ENCODE measurements at regions not wholly inside any gene's neighbourhood (a gene's known extent, or its start where the extent isn't known, plus 50 kb on each side); places are given as distances from the start of the nearest gene placed in this dataset.
"Not testable (repeated sequence)": the region's sequence is repeated elsewhere in the genome, so short reads cannot be mapped to it uniquely, and the experiment has no call there.

DNA sequence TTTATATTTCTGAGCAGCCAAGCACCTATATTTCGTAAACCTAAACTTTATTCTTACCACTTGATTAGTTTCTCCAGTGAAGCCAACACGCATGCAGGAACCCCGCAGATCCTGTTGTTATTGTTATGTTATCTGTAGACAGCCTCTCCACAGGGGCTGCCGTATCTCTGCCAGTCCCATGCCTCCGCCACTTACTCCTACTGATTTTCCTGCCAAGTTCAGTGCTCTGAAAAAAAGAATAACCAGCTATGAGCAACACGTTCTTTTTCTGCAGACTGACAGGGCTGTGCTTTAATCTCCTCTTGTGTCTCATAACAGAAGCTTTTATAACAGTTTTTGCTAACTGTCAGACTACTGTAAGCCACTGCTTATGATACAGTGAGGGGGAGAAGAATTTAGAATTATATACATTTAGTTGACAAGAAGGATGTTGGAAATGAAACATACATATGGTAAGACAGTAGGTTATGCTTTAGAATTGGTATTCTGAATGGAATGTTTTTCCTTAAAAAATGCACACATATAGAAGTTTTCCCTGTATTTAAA is 347.4 kb downstream of the SI start:
- Histone ChIP-seq H3K27ac (no peak overlapping the region), H3K4me3 (no peak overlapping the region), H3K36me3 (no peaks in the 10 kb centered on the region), H3K4me1 (ENCODE audit: low read depth) (no peaks in the 10 kb centered on the region), H3K9me3 (ENCODE audit: low read depth) (no peaks in the 10 kb centered on the region), H3K27me3 (no peaks in the 10 kb centered on the region)
- TF ChIP-seq CTCF (IDR thresholded peaks at IDR 0.05; ENCODE audit: low read depth, low read length) = no peak
- no peak for DNase-seq (ENCODE audit: low read depth in 1 of 2, low spot score in 1 of 2)

DNA sequence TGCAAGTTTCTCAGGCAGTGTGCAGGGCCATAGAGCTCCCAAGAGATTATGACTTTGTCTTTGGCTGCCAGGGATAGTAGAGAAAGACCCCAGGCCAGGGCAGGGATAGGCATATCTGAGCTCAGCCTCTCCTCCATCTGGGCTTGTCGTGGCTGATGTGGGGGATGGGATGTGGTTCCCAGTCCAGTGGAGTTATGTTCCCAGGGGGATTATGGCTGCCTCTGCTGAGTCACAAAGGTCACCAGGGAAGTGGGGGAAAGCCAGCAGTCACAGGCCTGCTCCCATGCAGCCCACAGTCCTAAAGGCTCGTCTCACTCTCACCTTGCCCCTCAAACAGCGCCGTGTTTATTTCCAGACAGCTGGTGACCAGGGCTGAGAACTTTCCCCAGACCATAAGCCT is 354.9 kb downstream of the SI start:
- Histone ChIP-seq H3K27me3 (no peaks in the 10 kb centered on the region), H3K9me3 (ENCODE audit: low read depth) (no peaks in the 10 kb centered on the region), H3K4me3 (no peak overlapping the region), H3K36me3 (no peaks in the 10 kb centered on the region), H3K27ac (no peak overlapping the region), H3K4me1 (ENCODE audit: low read depth) (peaks cover 3% of the 10 kb centered on the region)
- TF ChIP-seq CTCF (IDR thresholded peaks at IDR 0.05; ENCODE audit: low read depth, low read length) = no peak
- DNase-seq (ENCODE audit: low read depth in 1 of 2, low spot score in 1 of 2) = no peak

GRCh38 chr3:164702808-164703207 is 375.5 kb downstream of the SI start:
- not testable (repeated sequence) for H3K27me3 ChIP-seq, H3K4me3 ChIP-seq

DNA sequence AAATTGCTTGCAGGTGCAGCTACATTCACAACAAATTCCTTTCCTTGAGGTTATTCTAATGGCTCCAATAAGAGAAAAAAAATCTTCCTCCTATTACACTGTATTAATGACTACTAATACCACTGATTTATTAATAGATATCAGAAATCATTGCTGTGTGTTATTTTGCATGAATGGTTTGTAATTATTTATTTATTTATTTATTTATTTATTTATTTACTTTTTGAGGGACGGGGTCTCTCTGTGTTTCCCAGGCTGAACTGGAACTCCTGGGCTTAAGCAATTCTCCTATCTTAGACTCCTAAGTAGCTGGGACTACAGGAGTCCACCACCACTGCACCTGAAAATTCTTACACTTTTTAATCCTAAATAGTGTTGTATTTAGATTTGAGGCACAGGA is 390.4 kb downstream of the SI start:
- no peaks in the 10 kb centered on the region for H3K27me3 ChIP-seq
- DNase-seq (ENCODE audit: low read depth in 1 of 2, low spot score in 1 of 2) = no peak
- H3K4me3 ChIP-seq = no peak overlapping the region
- H3K36me3 ChIP-seq = no peaks in the 10 kb centered on the region
- no peak for TF ChIP-seq CTCF (IDR thresholded peaks at IDR 0.05; ENCODE audit: low read depth, low read length)
- H3K27ac ChIP-seq = no peak overlapping the region
- H3K9me3 ChIP-seq (ENCODE audit: low read depth) = no peaks in the 10 kb centered on the region
- H3K4me1 ChIP-seq (ENCODE audit: low read depth) = no peaks in the 10 kb centered on the region

More at GRCh38 chr3:164702808-164703207, 375.5 kb downstream of the SI start:
- not testable (repeated sequence) for H3K36me3 ChIP-seq; H3K9me3 ChIP-seq (ENCODE audit: low read depth); H3K4me1 ChIP-seq (ENCODE audit: low read depth); DNase-seq (ENCODE audit: low read depth in 1 of 2, low spot score in 1 of 2); H3K27ac ChIP-seq

GRCh38 chr3:164687211-164687610 is 391.1 kb downstream of the SI start:
- H3K27ac ChIP-seq = no peak overlapping the region
- no peaks in the 10 kb centered on the region for H3K9me3 ChIP-seq (ENCODE audit: low read depth)
- H3K4me1 ChIP-seq (ENCODE audit: low read depth) = no peaks in the 10 kb centered on the region
- no peak overlapping the region for H3K4me3 ChIP-seq
- no peaks in the 10 kb centered on the region for H3K27me3 ChIP-seq
- TF ChIP-seq CTCF (IDR thresholded peaks at IDR 0.05; ENCODE audit: low read depth, low read length) = no peak
- DNase-seq (ENCODE audit: low read depth in 1 of 2, low spot score in 1 of 2) = no peak
- H3K36me3 ChIP-seq = no peaks in the 10 kb centered on the region

- no peak for TF ChIP-seq CTCF (IDR thresholded peaks at IDR 0.05; ENCODE audit: low read depth, low read length)
- H3K4me1 ChIP-seq (ENCODE audit: low read depth) = no peaks in the 10 kb centered on the region
- no peak overlapping the region for H3K27ac ChIP-seq
- DNase-seq (ENCODE audit: low read depth in 1 of 2, low spot score in 1 of 2) = no peak
- no peak overlapping the region for H3K4me3 ChIP-seq
- no peaks in the 10 kb centered on the region for H3K9me3 ChIP-seq (ENCODE audit: low read depth)
- H3K36me3 ChIP-seq = no peaks in the 10 kb centered on the region
- H3K27me3 ChIP-seq = no peaks in the 10 kb centered on the region
Observed at GRCh38 chr3:164683489-164683888, 394.8 kb downstream of the SI start.
